CD4-positive, alpha-beta T cell (primary cell): ENCODE measurements at regions not wholly inside any gene's neighbourhood (a gene's known extent, or its start where the extent isn't known, plus 50 kb on each side); places are given as distances from the start of the nearest gene placed in this dataset.

ENCODE experiments used
- ATAC-seq: fragments of 200-7000 bp; cut with Tn5 transposase; one replicate; pipeline ENCODE4 v1.10.0; 2022; ENCODE audit warnings: mild to moderate bottlenecking; ENCODE audit not compliant: poor library complexity
- CTCF ChIA-PET: fragments of 350-600 bp; sonication (Branson Sonifier 250); formaldehyde crosslinking; loops from one replicate; lab custom pipeline; 2021; ENCODE audit warnings: antibody characterized with exemption, inconsistent platforms; lab: Charles Lee
- POLR2A ChIA-PET: fragments of 350-600 bp; sonication (Branson Sonifier 250); formaldehyde crosslinking; loops from one replicate; lab custom pipeline; 2021; ENCODE audit warnings: antibody characterized with exemption, inconsistent platforms; lab: Charles Lee
- DNase-seq, 14 experiments: peaks; one replicate each; pipeline ENCODE4 v3.0.0-alpha.2; 2013 to 2020; ENCODE audit warnings: mixed read lengths in 2 of 14
- H3K27ac ChIP-seq, 2 donors: one replicate each; pipeline versions ENCODE4 v1.5.1 to v1.7.0; 2013; ENCODE audit warnings: low read length in 2 of 2, low read depth in 1 of 2, mild to moderate bottlenecking in 1 of 2
- H3K27me3 ChIP-seq, 2 experiments: 1 replicate in 1 of 2; 2 replicates in 1 of 2; pipeline versions ENCODE4 v1.6.1 to v1.7.0; 2013; ENCODE audit warnings: low read length in 2 of 2, control low read depth in 1 of 2, mild to moderate bottlenecking in 1 of 2, moderate library complexity in 1 of 2; ENCODE audit not compliant: insufficient read depth in 2 of 2, control insufficient read depth in 1 of 2
- H3K36me3 ChIP-seq: one replicate; pipeline ENCODE4 v1.6.1; 2013; ENCODE audit warnings: low read length, control low read depth; ENCODE audit not compliant: insufficient read depth
- H3K4me1 ChIP-seq: one replicate; pipeline ENCODE4 v1.6.1; 2013; ENCODE audit warnings: low read length, control low read depth; ENCODE audit not compliant: insufficient read depth
- H3K4me3 ChIP-seq: one replicate; pipeline ENCODE4 v1.5.1; 2013; ENCODE audit warnings: mild to moderate bottlenecking, low read length, moderate library complexity
- H3K9me3 ChIP-seq, 2 experiments: 1 replicate in 1 of 2; 2 replicates in 1 of 2; pipeline versions ENCODE4 v1.6.1 to v1.7.0; 2013; ENCODE audit warnings: low read length in 2 of 2, mild to moderate bottlenecking in 2 of 2, control low read depth in 1 of 2, moderate library complexity in 1 of 2; ENCODE audit not compliant: control insufficient read depth in 1 of 2, insufficient read depth in 1 of 2
- H3K27ac Mint-ChIP-seq: one replicate; pipeline ENCODE4 v1.8.0; 2020; ENCODE audit warnings: mixed read lengths
- H3K27me3 Mint-ChIP-seq: one replicate; pipeline ENCODE4 v1.8.0; 2021; ENCODE audit warnings: mixed read lengths
- H3K36me3 Mint-ChIP-seq: one replicate; pipeline ENCODE4 v1.8.0; 2021; ENCODE audit warnings: low read depth, mixed read lengths
- H3K4me1 Mint-ChIP-seq: one replicate; pipeline ENCODE4 v1.8.0; 2021; ENCODE audit warnings: low read depth, mixed read lengths
- H3K4me3 Mint-ChIP-seq: one replicate; pipeline ENCODE4 v1.8.0; 2020; ENCODE audit warnings: mild to moderate bottlenecking, mixed read lengths
- H3K9me3 Mint-ChIP-seq: one replicate; pipeline ENCODE4 v1.8.0; 2020; ENCODE audit warnings: mixed read lengths
- CTCF ChIP-seq: fragments of 200-600 bp; IDR thresholded peaks from one replicate; pipeline ENCODE4 v1.8.0; 2022; ENCODE audit warnings: antibody characterized with exemption, mild to moderate bottlenecking
- intact Hi-C, 2 experiments: fragments of 100-400 bp; cut with DNase I in 1 of 2; cut with micrococcal nuclease in 1 of 2; formaldehyde crosslinking; loops; one replicate each; pipeline versions ENCODE4 v1.15.1 to v1.9.0; 2023 to 2025; cut with DNase I, micrococcal nuclease

GRCh38 chr22:49046546-49047361, 780.9 kb downstream of the BRD1 start:
- H3K9me3 Mint-ChIP-seq, result no peaks in the 10 kb centered on the region
- ChIA-PET POLR2A (no interaction called here), CTCF (interaction anchor here (1.1 kb wide), 1 partner anchor 678 kb away, joined by 3 read pairs; no protein-coding TSS in a partner anchor)
- no peaks in the 10 kb centered on the region for H3K4me1 Mint-ChIP-seq
- peak in 7 of 14 experiments; percentile 4 to 33 (median 10) for DNase-seq
- ATAC-seq, result no peak
- H3K27me3 Mint-ChIP-seq, result peaks cover 24% of the 10 kb centered on the region
- Histone ChIP-seq H3K36me3 (no peaks in the 10 kb centered on the region), H3K27me3 (peaks cover 0 to 3% of the 10 kb centered on the region in 2 experiments), H3K4me1 (peaks cover 2% of the 10 kb centered on the region), H3K4me3 (no peak overlapping the region), H3K9me3 (no peaks in the 10 kb centered on the region), H3K27ac (no peak overlapping the region)
- no peak overlapping the region for H3K4me3 Mint-ChIP-seq
- TF ChIP-seq CTCF, result no peak
- H3K27ac Mint-ChIP-seq, result no peak overlapping the region
- no peaks in the 10 kb centered on the region for H3K36me3 Mint-ChIP-seq
- intact Hi-C loops, result no loop called here

DNA sequence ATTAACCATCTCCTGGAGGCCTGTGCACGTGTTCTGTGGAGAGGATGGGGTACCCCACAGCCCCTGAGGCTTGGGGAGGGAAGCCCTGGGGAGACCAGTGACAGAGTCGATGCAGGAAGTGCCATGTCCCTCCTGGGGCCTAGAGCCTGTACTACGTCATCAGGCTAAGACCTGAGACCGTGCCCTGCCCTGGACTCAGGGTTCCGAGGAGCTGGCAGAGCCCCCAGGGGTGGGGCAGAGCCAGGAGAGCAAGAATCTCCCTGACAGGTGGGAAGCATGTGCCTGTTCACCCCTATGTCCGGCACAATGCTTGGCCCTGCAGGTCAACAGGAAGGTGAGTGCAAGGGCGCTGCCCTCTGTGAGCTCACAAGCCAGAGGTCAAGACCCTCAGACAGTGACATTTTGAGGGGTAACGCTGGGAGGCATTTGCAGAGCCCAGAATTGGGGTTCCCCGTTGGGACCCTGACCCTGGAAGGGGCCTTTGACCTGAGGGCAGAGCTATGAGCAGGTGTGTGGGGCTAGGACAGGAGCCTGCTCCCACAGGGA, 781.6 kb downstream of the BRD1 start:
- no peak for TF ChIP-seq CTCF
- ATAC-seq (no peak), DNase-seq (no peak)
- ChIA-PET POLR2A (no interaction called here), CTCF (interaction anchor here (1.1 kb wide), 1 partner anchor 679 kb away, joined by 3 read pairs; no protein-coding TSS in a partner anchor)
- H3K4me3 ChIP-seq, result no peak overlapping the region
- H3K27ac ChIP-seq, result no peak overlapping the region
- no peaks in the 10 kb centered on the region for H3K4me1 ChIP-seq
- H3K4me3 Mint-ChIP-seq, result no peak overlapping the region
- no peaks in the 10 kb centered on the region for H3K36me3 Mint-ChIP-seq
- H3K36me3 ChIP-seq, result no peaks in the 10 kb centered on the region
- H3K27me3 Mint-ChIP-seq, result peaks cover 24% of the 10 kb centered on the region
- H3K9me3 ChIP-seq, result no peaks in the 10 kb centered on the region
- no peaks in the 10 kb centered on the region for H3K9me3 Mint-ChIP-seq
- intact Hi-C loops, result no loop called here
- no peaks in the 10 kb centered on the region for H3K4me1 Mint-ChIP-seq
- H3K27me3 ChIP-seq, result peaks cover 0 to 3% of the 10 kb centered on the region in 2 experiments
- no peak overlapping the region for H3K27ac Mint-ChIP-seq

GRCh38 chr22:49045276-49045675, 782.4 kb downstream of the BRD1 start:
- Histone ChIP-seq H3K4me3 (no peak overlapping the region), H3K4me1 (no peaks in the 10 kb centered on the region), H3K27me3 (peaks cover 0 to 3% of the 10 kb centered on the region in 2 experiments), H3K36me3 (no peaks in the 10 kb centered on the region), H3K27ac (no peak overlapping the region), H3K9me3 (no peaks in the 10 kb centered on the region)
- Mint-ChIP-seq H3K27me3 (peaks cover 24% of the 10 kb centered on the region), H3K36me3 (no peaks in the 10 kb centered on the region), H3K4me1 (no peaks in the 10 kb centered on the region), H3K27ac (no peak overlapping the region), H3K4me3 (no peak overlapping the region), H3K9me3 (no peaks in the 10 kb centered on the region)
- no peak for DNase-seq
- no peak for ATAC-seq
- intact Hi-C loops, result no loop called here
- POLR2A ChIA-PET, result no interaction called here
- no peak for TF ChIP-seq CTCF
- CTCF ChIA-PET, result no interaction called here
